ENCODE measurements at regions not wholly inside any gene's neighbourhood (a gene's known extent, or its start where the extent isn't known, plus 50 kb on each side); places are given as distances from the start of the nearest gene placed in this dataset.

- H3K36me3 ChIP-seq (ENCODE audit: insufficient read depth), result no peaks in the 10 kb centered on the region
- no peak overlapping the region for H2AFZ ChIP-seq
- H3K4me2 ChIP-seq, result no peak overlapping the region
- ATAC-seq (no peak), DNase-seq (ENCODE audit: low spot score) (no peak)
- no peaks in the 10 kb centered on the region for H3K9me2 ChIP-seq (ENCODE audit: insufficient read depth)
- no peaks in the 10 kb centered on the region for H3K9me3 Mint-ChIP-seq
- no peaks in the 10 kb centered on the region for H3K36me3 Mint-ChIP-seq (ENCODE audit: low read depth)
- H3K4me1 Mint-ChIP-seq, result peaks cover 8% of the 10 kb centered on the region; the same call in 2 of the 3 replicates
- H3K4me3 Mint-ChIP-seq, result no peak overlapping the region
- H3F3A ChIP-seq (replicated peaks; ENCODE audit: low read depth), result no peaks in the 10 kb centered on the region
- no peak for TF ChIP-seq EZH2phosphoT487 (IDR thresholded peaks at IDR 0.05; ENCODE audit: unreplicated experiment)
- TF ChIP-seq EZH2 (IDR thresholded peaks at IDR 0.05; ENCODE audit: low read depth, unreplicated experiment), result no peak
- no peak for TF ChIP-seq ZNF331 (CRISPR knock-in tag; IDR thresholded peaks at IDR 0.05; ENCODE audit: low read depth)
- no peak for TF ChIP-seq ZNF462 (CRISPR knock-in tag; IDR thresholded peaks at IDR 0.05)
- TF ChIP-seq CTCF (conservative IDR thresholded peaks at IDR 0.05; ENCODE audit: low read depth in 2 of 2), result no peak
- TF ChIP-seq ZNF114 (CRISPR knock-in tag; IDR thresholded peaks at IDR 0.05), result no peak
- TF ChIP-seq JUNB (IDR thresholded peaks at IDR 0.05; ENCODE audit: unreplicated experiment), result no peak
- no peak for TF ChIP-seq CREB1 (CRISPR knock-in tag; IDR thresholded peaks at IDR 0.05; ENCODE audit: low read depth)
- no peak for TF ChIP-seq NANOG (IDR thresholded peaks at IDR 0.05; ENCODE audit: borderline replicate concordance)
- TF ChIP-seq ETS1 (IDR thresholded peaks at IDR 0.05), result no peak
- TF ChIP-seq REST (IDR thresholded peaks at IDR 0.05; ENCODE audit: unreplicated experiment), result no peak
- TF ChIP-seq STAT1 (IDR thresholded peaks at IDR 0.05; ENCODE audit: unreplicated experiment), result no peak
- no peak for TF ChIP-seq POLR2AphosphoS5 (IDR thresholded peaks at IDR 0.05; ENCODE audit: low read depth)
- no peaks in the 10 kb centered on the region for H4K20me1 ChIP-seq (replicated peaks; ENCODE audit: insufficient read depth)
- H3K79me2 ChIP-seq (replicated peaks; ENCODE audit: insufficient read depth), result no peaks in the 10 kb centered on the region
- H3K27me3 Mint-ChIP-seq (ENCODE audit: insufficient read depth, low read depth, poor library complexity), result peaks cover 8% of the 10 kb centered on the region
- H3K27me3 ChIP-seq (ENCODE audit: insufficient read depth), result no peaks in the 10 kb centered on the region
- H3K4me1 ChIP-seq (ENCODE audit: insufficient read depth), result no peaks in the 10 kb centered on the region
- H3K27ac ChIP-seq (ENCODE audit: low read depth), result no peak overlapping the region
- H3K27ac Mint-ChIP-seq, result no peak overlapping the region
- no peak overlapping the region for H3K4me3 ChIP-seq
Measured at GRCh38 chr20:57983082-57983481, 245.4 kb downstream of the ANKRD60 start.
